HUES64 (cell line): ENCODE measurements at regions not wholly inside any gene's neighbourhood (a gene's known extent, or its start where the extent isn't known, plus 50 kb on each side); places are given as distances from the start of the nearest gene placed in this dataset.
"Not testable (repeated sequence)": the region's sequence is repeated elsewhere in the genome, so short reads cannot be mapped to it uniquely, and the experiment has no call there.

ENCODE experiments used
- H3K27ac ChIP-seq: 2 replicates; pipeline ENCODE4 v1.7.0; 2013; ENCODE audit warnings: low read depth, low read length, inconsistent platforms
- H3K27me3 ChIP-seq: 2 replicates; pipeline ENCODE4 v1.6.1; 2013; ENCODE audit warnings: mild to moderate bottlenecking, low read length; ENCODE audit not compliant: insufficient read depth
- H3K36me3 ChIP-seq: 2 replicates; pipeline ENCODE4 v1.6.1; 2013; ENCODE audit warnings: mild to moderate bottlenecking, low read length; ENCODE audit not compliant: insufficient read depth
- H3K4me1 ChIP-seq: 2 replicates; pipeline ENCODE4 v1.6.1; 2013; ENCODE audit warnings: mild to moderate bottlenecking, low read length, moderate library complexity; ENCODE audit not compliant: insufficient read depth
- H3K4me3 ChIP-seq: 2 replicates; pipeline ENCODE4 v1.5.1; 2013; ENCODE audit warnings: mild to moderate bottlenecking, low read length, moderate library complexity
- H3K9ac ChIP-seq: 2 replicates; pipeline ENCODE4 v1.6.1; 2013; ENCODE audit warnings: mild to moderate bottlenecking, low read depth, low read length
- H3K9me3 ChIP-seq: 2 replicates; pipeline ENCODE4 v1.6.1; 2013; ENCODE audit warnings: low read depth, low read length; ENCODE audit not compliant: insufficient read depth
- WGBS: fragments of 150-250, 120-280 bp; methylation state at CpG from one replicate; pipeline ENCODE4 v1.1.7; 2013; ENCODE audit warnings: missing lambda C conversion rate; 5-methylcytosine and 5-hydroxymethylcytosine counted together

GRCh38 chr4:38400946-38401345 lies 263.1 kb upstream of the KLF3 start:
- Histone ChIP-seq H3K27ac (no peak overlapping the region), H3K9me3 (peaks cover 6% of the 10 kb centered on the region; the same call in 1 of the 2 replicates), H3K4me1 (no peaks in the 10 kb centered on the region; the same call in 1 of the 2 replicates), H3K27me3 (no peaks in the 10 kb centered on the region), H3K9ac (no peak overlapping the region), H3K36me3 (no peaks in the 10 kb centered on the region), H3K4me3 (no peak overlapping the region)
- 89% methylated on average over 3 of the region's 3 CpGs for WGBS

- no peaks in the 10 kb centered on the region for H3K9me3 ChIP-seq
- no peaks in the 10 kb centered on the region for H3K4me1 ChIP-seq
- no peak overlapping the region for H3K4me3 ChIP-seq
- no peaks in the 10 kb centered on the region for H3K36me3 ChIP-seq
- no peaks in the 10 kb centered on the region for H3K27me3 ChIP-seq
- no peak overlapping the region for H3K27ac ChIP-seq
- WGBS = 93% methylated on average over 3 of the region's 3 CpGs
- H3K9ac ChIP-seq = no peak overlapping the region
Measured at GRCh38 chr4:38406243-38406642, 257.8 kb upstream of the KLF3 start.

- H3K9me3 ChIP-seq = no peaks in the 10 kb centered on the region
- H3K4me1 ChIP-seq = no peaks in the 10 kb centered on the region
- 93% methylated on average over 2 of the region's 2 CpGs for WGBS
- H3K9ac ChIP-seq = no peak overlapping the region
- no peaks in the 10 kb centered on the region for H3K27me3 ChIP-seq
- no peak overlapping the region for H3K27ac ChIP-seq
- H3K36me3 ChIP-seq = no peaks in the 10 kb centered on the region
- no peak overlapping the region for H3K4me3 ChIP-seq
Measured at GRCh38 chr4:38409852-38410251, 254.1 kb upstream of the KLF3 start.

GRCh38 chr4:38411092-38411491 lies 252.9 kb upstream of the KLF3 start:
- H3K27ac ChIP-seq = no peak overlapping the region
- H3K9me3 ChIP-seq = no peaks in the 10 kb centered on the region
- no peak overlapping the region for H3K9ac ChIP-seq
- H3K36me3 ChIP-seq = no peaks in the 10 kb centered on the region
- WGBS = 87% methylated on average over 4 of the region's 4 CpGs
- H3K27me3 ChIP-seq = no peaks in the 10 kb centered on the region
- 0 out of 2 replicates have a peak, but pooled peaks cover 6% of the 10 kb centered on the region for H3K4me1 ChIP-seq
- H3K4me3 ChIP-seq = no peak overlapping the region

- Histone ChIP-seq H3K36me3 (no peaks in the 10 kb centered on the region), H3K4me1 (0 out of 2 replicates have a peak, but pooled peaks cover 6% of the 10 kb centered on the region), H3K4me3 (no peak overlapping the region), H3K27me3 (no peaks in the 10 kb centered on the region), H3K27ac (no peak overlapping the region), H3K9ac (no peak overlapping the region), H3K9me3 (no peaks in the 10 kb centered on the region)
- 92% methylated on average over 5 of the region's 5 CpGs for WGBS
Measured at GRCh38 chr4:38411981-38412536, 251.9 kb upstream of the KLF3 start.

GRCh38 chr4:38413524-38414341 lies 250.3 kb upstream of the KLF3 start:
- Histone ChIP-seq H3K9ac (no peak overlapping the region), H3K4me1 (0 out of 2 replicates have a peak, but pooled peaks cover 6% of the 10 kb centered on the region), H3K36me3 (no peaks in the 10 kb centered on the region), H3K9me3 (no peaks in the 10 kb centered on the region), H3K27ac (no peak overlapping the region), H3K4me3 (no peak overlapping the region), H3K27me3 (no peaks in the 10 kb centered on the region)
- 96% methylated on average over 2 of the region's 2 CpGs for WGBS

- Histone ChIP-seq H3K27ac (no peak overlapping the region), H3K27me3 (no peaks in the 10 kb centered on the region), H3K9ac (no peak overlapping the region), H3K9me3 (no peaks in the 10 kb centered on the region), H3K4me3 (no peak overlapping the region), H3K36me3 (no peaks in the 10 kb centered on the region), H3K4me1 (0 out of 2 replicates have a peak, but pooled peaks cover 6% of the 10 kb centered on the region)
Measured at GRCh38 chr4:38414410-38414809, 249.6 kb upstream of the KLF3 start.

GRCh38 chr4:38415682-38416081 lies 248.3 kb upstream of the KLF3 start:
- no peaks in the 10 kb centered on the region for H3K36me3 ChIP-seq
- H3K4me3 ChIP-seq = no peak overlapping the region
- no peak overlapping the region for H3K27ac ChIP-seq
- H3K27me3 ChIP-seq = no peaks in the 10 kb centered on the region
- no peaks in the 10 kb centered on the region for H3K9me3 ChIP-seq
- 0 out of 2 replicates have a peak, but pooled peaks cover 6% of the 10 kb centered on the region for H3K4me1 ChIP-seq
- H3K9ac ChIP-seq = no peak overlapping the region
- 78% methylated on average over 6 of the region's 6 CpGs for WGBS

- Histone ChIP-seq H3K27me3 (no peaks in the 10 kb centered on the region), H3K9ac (no peak overlapping the region), H3K9me3 (no peaks in the 10 kb centered on the region), H3K4me1 (0 out of 2 replicates have a peak, but pooled peaks cover 6% of the 10 kb centered on the region), H3K27ac (no peak overlapping the region), H3K36me3 (no peaks in the 10 kb centered on the region), H3K4me3 (no peak overlapping the region)
- 95% methylated on average over 1 of the region's 1 CpG for WGBS
Measured at GRCh38 chr4:38416450-38417014, 247.5 kb upstream of the KLF3 start.

- H3K4me3 ChIP-seq, H3K9me3 ChIP-seq, H3K27me3 ChIP-seq, H3K9ac ChIP-seq, H3K27ac ChIP-seq, H3K36me3 ChIP-seq: not testable (repeated sequence)
- H3K4me1 ChIP-seq = peaks cover 32% of the 10 kb centered on the region
- WGBS = 98% methylated on average over 4 of the region's 4 CpGs
Measured at GRCh38 chr4:38420254-38420653, 243.7 kb upstream of the KLF3 start.

- H3K36me3 ChIP-seq = no peaks in the 10 kb centered on the region
- 95% methylated on average over 4 of the region's 4 CpGs for WGBS
- peaks cover 26% of the 10 kb centered on the region for H3K4me1 ChIP-seq
- no peak overlapping the region for H3K4me3 ChIP-seq
- no peak overlapping the region for H3K27ac ChIP-seq
- no peak overlapping the region for H3K9ac ChIP-seq
- no peaks in the 10 kb centered on the region for H3K9me3 ChIP-seq
- no peaks in the 10 kb centered on the region for H3K27me3 ChIP-seq
Measured at GRCh38 chr4:38422850-38423249, 241.1 kb upstream of the KLF3 start.
